ENCODE measurements at regions not wholly inside any gene's neighbourhood (a gene's known extent, or its start where the extent isn't known, plus 50 kb on each side); places are given as distances from the start of the nearest gene placed in this dataset.
"Not testable (repeated sequence)": the region's sequence is repeated elsewhere in the genome, so short reads cannot be mapped to it uniquely, and the experiment has no call there.

DNA sequence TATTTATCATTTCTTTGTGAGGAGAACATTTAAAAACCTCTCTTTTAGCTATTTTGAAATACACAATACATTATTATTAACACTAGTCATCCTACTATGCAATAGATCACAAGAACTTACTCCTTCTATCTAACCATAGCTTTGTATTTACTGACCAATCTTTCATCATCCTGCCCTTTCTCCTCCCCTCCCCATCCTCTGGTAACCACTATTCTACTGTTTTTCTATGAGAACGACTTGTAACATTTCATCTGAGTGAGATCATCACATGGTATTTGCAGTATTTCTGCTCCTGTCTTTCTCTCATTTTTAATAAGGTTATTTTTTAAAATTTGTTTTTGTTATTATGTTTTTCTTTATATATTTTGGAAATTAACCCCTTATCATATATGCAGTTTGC is 331.8 kb downstream of the TEX13C start:
- no peaks in the 10 kb centered on the region for H3K27me3 ChIP-seq (ENCODE audit: control insufficient read depth, insufficient read depth, low read length)
- no peak overlapping the region for H3K27ac ChIP-seq (ENCODE audit: low read length)
- no peaks in the 10 kb centered on the region for H3K4me1 ChIP-seq (ENCODE audit: control insufficient read depth, insufficient read depth, low read length)
- H3K4me3 ChIP-seq (ENCODE audit: low read length) = no peak overlapping the region
- no peaks in the 10 kb centered on the region for H3K9me3 ChIP-seq (ENCODE audit: control insufficient read depth, low read depth, low read length)
- whole genome bisulfite sequencing (ENCODE audit: insufficient coverage, low lambda C conversion rate) = no CpG with 5 or more reads among the region's 1 CpG
- H3K36me3 ChIP-seq (ENCODE audit: control insufficient read depth, insufficient read depth, low read length) = no peaks in the 10 kb centered on the region
- no peak for DNase-seq

DNA sequence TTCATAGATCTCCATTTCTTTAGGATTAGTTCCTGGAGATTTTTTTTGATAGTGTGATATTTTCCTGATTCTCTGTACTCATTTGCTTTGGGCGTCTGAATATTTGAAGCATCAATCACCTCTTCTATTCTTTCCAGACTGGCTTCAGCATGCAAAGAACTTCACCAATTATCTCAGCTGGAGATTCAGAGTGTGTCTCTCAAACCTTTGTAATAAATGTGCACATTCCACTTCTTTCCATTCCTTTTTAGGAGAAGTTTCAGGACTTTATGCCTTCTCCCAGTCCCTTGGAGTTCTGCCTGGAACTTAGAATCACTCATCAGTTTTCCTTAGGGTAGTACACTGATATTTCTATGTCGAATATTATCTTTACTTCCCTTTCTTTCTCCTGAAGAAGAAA is 334.8 kb downstream of the TEX13C start:
- no peaks in the 10 kb centered on the region for H3K36me3 ChIP-seq (ENCODE audit: control insufficient read depth, insufficient read depth, low read length)
- DNase-seq = no peak
- no peak overlapping the region for H3K4me3 ChIP-seq (ENCODE audit: low read length)
- H3K9me3 ChIP-seq (ENCODE audit: control insufficient read depth, low read depth, low read length) = no peaks in the 10 kb centered on the region
- H3K27ac ChIP-seq (ENCODE audit: low read length) = no peak overlapping the region
- WGBS (ENCODE audit: insufficient coverage, low lambda C conversion rate) = no CpG with 5 or more reads among the region's 2 CpGs
- no peaks in the 10 kb centered on the region for H3K27me3 ChIP-seq (ENCODE audit: control insufficient read depth, insufficient read depth, low read length)
- H3K4me1 ChIP-seq (ENCODE audit: control insufficient read depth, insufficient read depth, low read length) = no peaks in the 10 kb centered on the region

DNA sequence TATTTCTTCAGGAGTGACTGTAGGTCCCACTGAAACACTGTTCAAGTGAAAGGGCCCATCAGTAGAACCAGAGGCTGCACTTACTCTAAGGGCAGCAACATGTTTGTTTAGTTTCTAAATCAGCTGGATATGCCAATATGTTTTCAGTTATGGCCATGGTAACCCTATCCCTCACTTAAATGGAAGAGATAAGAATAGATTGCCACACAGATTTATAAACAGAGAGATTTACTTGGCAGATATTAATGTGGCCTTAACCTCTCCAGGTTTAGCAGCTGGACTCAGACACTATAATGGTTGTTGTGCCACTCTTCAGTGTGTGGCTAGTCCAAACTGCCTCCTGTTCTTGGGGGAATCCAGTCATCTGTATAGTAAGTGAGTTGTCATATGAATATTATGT is 354.1 kb downstream of the TEX13C start:
- Histone ChIP-seq H3K27me3 (ENCODE audit: control insufficient read depth, insufficient read depth, low read length) (no peaks in the 10 kb centered on the region), H3K9me3 (ENCODE audit: control insufficient read depth, low read depth, low read length) (no peaks in the 10 kb centered on the region)
- DNase-seq = no peak

DNA sequence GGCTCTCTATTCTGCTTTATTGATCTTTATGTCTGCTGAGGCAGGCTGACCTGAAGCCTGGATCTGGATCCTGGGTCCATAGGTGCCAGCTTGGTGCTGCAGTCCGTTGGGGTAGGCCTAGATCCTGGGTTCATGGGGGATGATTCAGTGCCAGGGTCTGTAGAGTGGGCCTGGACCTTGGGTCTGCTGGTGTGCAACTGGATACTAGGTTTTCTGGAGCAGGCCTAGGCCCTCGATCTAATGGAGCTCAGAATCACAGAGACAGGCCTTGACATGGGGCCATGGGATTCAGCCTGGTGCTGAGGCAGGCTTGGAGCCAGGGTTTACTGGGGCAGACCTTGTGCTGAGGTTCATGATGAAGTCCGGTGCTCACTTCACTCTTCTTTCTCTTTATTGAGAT is 358.6 kb downstream of the TEX13C start:
- DNase-seq = no peak
- no peaks in the 10 kb centered on the region for H3K27me3 ChIP-seq (ENCODE audit: control insufficient read depth, insufficient read depth, low read length)
- no peaks in the 10 kb centered on the region for H3K36me3 ChIP-seq (ENCODE audit: control insufficient read depth, insufficient read depth, low read length)
- H3K4me3 ChIP-seq (ENCODE audit: low read length) = no peak overlapping the region
- H3K4me1 ChIP-seq (ENCODE audit: control insufficient read depth, insufficient read depth, low read length) = no peaks in the 10 kb centered on the region
- no peak overlapping the region for H3K27ac ChIP-seq (ENCODE audit: low read length)
- no CpG with 5 or more reads among the region's 3 CpGs for WGBS (ENCODE audit: insufficient coverage, low lambda C conversion rate)
- no peaks in the 10 kb centered on the region for H3K9me3 ChIP-seq (ENCODE audit: control insufficient read depth, low read depth, low read length)

More for the DNA sequence above, 354.1 kb downstream of the TEX13C start:
- H3K36me3 ChIP-seq (ENCODE audit: control insufficient read depth, insufficient read depth, low read length) = no peaks in the 10 kb centered on the region
- no peak overlapping the region for H3K4me3 ChIP-seq (ENCODE audit: low read length)
- no peak overlapping the region for H3K27ac ChIP-seq (ENCODE audit: low read length)
- H3K4me1 ChIP-seq (ENCODE audit: control insufficient read depth, insufficient read depth, low read length) = no peaks in the 10 kb centered on the region

DNA sequence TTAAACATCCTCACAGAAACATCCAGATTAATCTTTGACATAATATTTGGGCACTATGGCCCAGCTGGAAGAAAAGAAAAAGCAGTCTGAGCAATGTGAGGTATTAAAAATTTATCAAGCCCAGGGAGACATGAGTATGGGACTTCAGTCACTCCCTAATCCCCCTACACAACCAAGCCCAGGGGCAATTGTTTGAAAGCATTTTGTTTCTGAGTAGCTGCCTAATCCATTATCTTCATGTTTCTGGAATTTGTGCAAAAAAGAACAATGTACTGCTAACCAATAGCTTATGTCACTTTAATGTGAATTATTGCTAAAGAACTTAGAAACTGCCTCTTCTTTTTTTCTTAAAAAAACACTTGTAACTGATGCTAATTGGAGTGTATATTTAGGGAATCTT is 360.7 kb downstream of the TEX13C start:
- no peaks in the 10 kb centered on the region for H3K36me3 ChIP-seq (ENCODE audit: control insufficient read depth, insufficient read depth, low read length)
- no peak for DNase-seq
- H3K27me3 ChIP-seq (ENCODE audit: control insufficient read depth, insufficient read depth, low read length) = no peaks in the 10 kb centered on the region
- H3K4me1 ChIP-seq (ENCODE audit: control insufficient read depth, insufficient read depth, low read length) = no peaks in the 10 kb centered on the region
- H3K27ac ChIP-seq (ENCODE audit: low read length) = no peak overlapping the region
- no peak overlapping the region for H3K4me3 ChIP-seq (ENCODE audit: low read length)
- H3K9me3 ChIP-seq (ENCODE audit: control insufficient read depth, low read depth, low read length) = no peaks in the 10 kb centered on the region

DNA sequence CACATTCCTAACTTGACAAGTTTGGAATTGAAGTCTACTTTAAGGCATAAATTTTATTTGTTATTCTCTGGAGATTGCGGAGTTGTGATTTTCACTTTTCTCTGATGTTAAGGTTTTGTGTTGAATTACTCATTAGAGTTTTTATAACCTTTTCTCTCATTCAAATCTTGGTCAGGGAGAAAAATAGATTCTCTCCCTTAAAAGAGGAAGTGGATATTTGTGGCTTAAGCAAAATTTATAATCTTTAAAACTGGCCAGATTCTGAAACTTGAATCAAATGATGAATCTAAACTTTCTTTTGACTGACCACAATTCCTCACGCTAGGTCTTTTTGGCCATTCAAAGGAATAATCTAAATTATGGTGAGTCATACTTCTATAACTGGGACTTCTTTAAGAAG is 361.4 kb downstream of the TEX13C start:
- no peak for DNase-seq
- no peak overlapping the region for H3K27ac ChIP-seq (ENCODE audit: low read length)
- no peaks in the 10 kb centered on the region for H3K36me3 ChIP-seq (ENCODE audit: control insufficient read depth, insufficient read depth, low read length)
- WGBS (ENCODE audit: insufficient coverage, low lambda C conversion rate) = no CpG with 5 or more reads among the region's 2 CpGs
- no peaks in the 10 kb centered on the region for H3K27me3 ChIP-seq (ENCODE audit: control insufficient read depth, insufficient read depth, low read length)
- H3K9me3 ChIP-seq (ENCODE audit: control insufficient read depth, low read depth, low read length) = no peaks in the 10 kb centered on the region
- H3K4me1 ChIP-seq (ENCODE audit: control insufficient read depth, insufficient read depth, low read length) = no peaks in the 10 kb centered on the region
- H3K4me3 ChIP-seq (ENCODE audit: low read length) = no peak overlapping the region

DNA sequence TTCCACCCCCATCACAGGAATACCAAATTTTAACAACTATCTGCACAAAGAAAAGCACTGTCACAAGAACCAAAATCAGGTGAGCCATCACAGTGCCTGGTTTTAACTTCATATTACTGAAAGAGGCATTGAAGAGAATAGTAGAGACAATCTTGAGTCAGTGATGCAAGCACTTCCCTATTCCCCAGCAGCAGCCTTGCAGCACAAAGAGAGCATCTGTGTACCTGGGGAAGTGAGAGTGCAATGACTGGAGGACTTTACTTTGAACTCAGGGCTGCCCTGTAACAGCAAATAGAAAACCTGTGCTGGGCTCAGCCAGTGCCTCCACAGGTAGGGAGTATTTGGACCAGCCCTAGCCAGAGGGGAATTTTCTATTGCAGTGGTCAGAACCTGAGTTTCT is 361.8 kb downstream of the TEX13C start:
- Histone ChIP-seq H3K36me3 (ENCODE audit: control insufficient read depth, insufficient read depth, low read length) (no peaks in the 10 kb centered on the region), H3K4me3 (ENCODE audit: low read length) (no peak overlapping the region)

DNA sequence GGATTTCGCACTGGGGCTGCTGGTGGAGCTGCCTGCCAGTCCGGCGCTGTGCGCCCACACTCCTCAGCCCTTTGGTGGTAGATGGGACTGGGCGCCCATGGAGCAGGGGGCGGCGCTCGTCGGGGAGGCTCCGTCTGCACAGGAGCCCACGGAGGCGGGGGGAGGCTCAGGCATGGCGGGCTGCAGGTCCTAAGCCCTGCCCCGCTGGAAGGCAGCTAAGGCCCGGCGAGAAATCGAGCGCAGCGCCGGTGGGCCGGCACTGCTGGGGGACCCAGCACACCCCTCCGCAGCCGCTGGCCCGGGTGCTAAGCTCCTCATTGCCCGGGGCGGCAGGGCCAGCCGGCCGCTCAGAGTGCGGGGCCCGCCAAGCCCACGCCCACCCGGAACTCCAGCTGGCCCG is 370.9 kb downstream of the TEX13C start:
- not testable (repeated sequence) for H3K27ac ChIP-seq (ENCODE audit: low read length); H3K9me3 ChIP-seq (ENCODE audit: control insufficient read depth, low read depth, low read length); H3K4me3 ChIP-seq (ENCODE audit: low read length); DNase-seq; H3K27me3 ChIP-seq (ENCODE audit: control insufficient read depth, insufficient read depth, low read length); H3K36me3 ChIP-seq (ENCODE audit: control insufficient read depth, insufficient read depth, low read length); H3K4me1 ChIP-seq (ENCODE audit: control insufficient read depth, insufficient read depth, low read length)
- no CpG with 5 or more reads among the region's 33 CpGs for WGBS (ENCODE audit: insufficient coverage, low lambda C conversion rate)

More for the DNA sequence above, 361.8 kb downstream of the TEX13C start:
- Histone ChIP-seq H3K9me3 (ENCODE audit: control insufficient read depth, low read depth, low read length) (no peaks in the 10 kb centered on the region), H3K27ac (ENCODE audit: low read length) (no peak overlapping the region), H3K27me3 (ENCODE audit: control insufficient read depth, insufficient read depth, low read length) (no peaks in the 10 kb centered on the region), H3K4me1 (ENCODE audit: control insufficient read depth, insufficient read depth, low read length) (no peaks in the 10 kb centered on the region)
- DNase-seq = no peak

DNA sequence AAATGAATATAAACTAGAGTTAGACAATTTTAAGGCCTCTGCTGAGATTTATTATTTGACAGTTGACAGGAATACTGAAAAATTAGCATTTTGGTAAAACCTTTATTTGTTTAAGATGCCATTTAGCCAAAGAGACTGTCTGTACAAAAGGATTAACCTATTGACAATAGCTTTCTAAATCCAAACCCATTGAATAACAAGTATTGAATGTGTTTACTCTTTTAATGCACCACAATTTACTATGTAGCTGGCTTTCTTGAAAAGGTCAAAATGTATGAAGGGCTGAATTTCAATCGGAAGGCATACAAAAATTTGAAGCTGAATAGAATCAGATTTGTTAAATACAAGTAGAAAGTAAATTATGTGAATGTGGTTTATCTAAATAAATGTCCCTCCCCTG is 374.5 kb downstream of the TEX13C start:
- Histone ChIP-seq H3K9me3 (ENCODE audit: control insufficient read depth, low read depth, low read length) (no peaks in the 10 kb centered on the region), H3K4me3 (ENCODE audit: low read length) (no peak overlapping the region), H3K27ac (ENCODE audit: low read length) (no peak overlapping the region), H3K36me3 (ENCODE audit: control insufficient read depth, insufficient read depth, low read length) (no peaks in the 10 kb centered on the region), H3K27me3 (ENCODE audit: control insufficient read depth, insufficient read depth, low read length) (no peaks in the 10 kb centered on the region), H3K4me1 (ENCODE audit: control insufficient read depth, insufficient read depth, low read length) (no peaks in the 10 kb centered on the region)
- no CpG with 5 or more reads among the region's 1 CpG for WGBS (ENCODE audit: insufficient coverage, low lambda C conversion rate)
- no peak for DNase-seq

DNA sequence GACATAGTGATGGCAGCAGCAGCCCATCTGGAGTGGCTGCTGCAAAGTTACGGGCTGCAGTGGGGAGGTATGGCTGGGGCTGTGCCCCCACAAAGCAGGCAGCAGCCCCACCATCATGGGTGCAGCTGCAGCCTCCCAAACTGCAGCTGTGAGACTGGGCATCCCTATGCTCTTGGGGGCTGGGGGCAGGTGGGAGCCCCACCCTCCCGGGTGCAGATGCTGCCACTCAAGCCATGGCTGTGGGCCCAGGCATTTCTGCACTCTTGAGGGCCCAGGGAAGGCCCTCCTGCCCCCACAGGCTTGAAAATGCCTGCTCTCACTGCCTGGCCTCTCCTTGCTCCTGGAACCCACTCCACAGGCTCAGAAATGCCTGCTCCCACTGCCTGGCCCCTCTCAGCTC is 389.4 kb downstream of the TEX13C start:
- WGBS (ENCODE audit: insufficient coverage, low lambda C conversion rate) = no CpG with 5 or more reads among the region's 2 CpGs
- no peaks in the 10 kb centered on the region for H3K27me3 ChIP-seq (ENCODE audit: control insufficient read depth, insufficient read depth, low read length)
- no peaks in the 10 kb centered on the region for H3K9me3 ChIP-seq (ENCODE audit: control insufficient read depth, low read depth, low read length)
- DNase-seq = no peak
- H3K36me3 ChIP-seq (ENCODE audit: control insufficient read depth, insufficient read depth, low read length) = no peaks in the 10 kb centered on the region
- H3K4me3 ChIP-seq (ENCODE audit: low read length) = no peak overlapping the region
- no peak overlapping the region for H3K27ac ChIP-seq (ENCODE audit: low read length)
- H3K4me1 ChIP-seq (ENCODE audit: control insufficient read depth, insufficient read depth, low read length) = no peaks in the 10 kb centered on the region

DNA sequence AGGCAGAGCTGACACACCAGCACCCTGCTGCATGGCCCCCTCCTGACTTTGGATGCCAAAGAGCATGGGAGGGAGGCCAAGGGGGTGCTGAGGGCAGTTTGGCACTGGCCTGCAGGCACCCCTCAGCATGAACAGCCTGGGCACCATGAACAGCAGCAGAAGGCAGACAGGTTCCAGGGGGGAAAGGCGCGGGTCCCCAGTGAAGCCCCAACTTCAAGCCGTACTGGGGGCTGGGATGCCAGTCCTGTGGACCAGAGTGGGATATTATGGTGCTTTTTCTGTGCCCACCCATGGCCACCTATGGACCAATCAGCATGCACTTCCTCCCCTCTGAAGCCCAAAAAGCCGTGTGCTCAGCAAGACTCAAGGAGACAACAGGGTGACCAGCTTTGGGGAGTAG is 389.9 kb downstream of the TEX13C start:
- Histone ChIP-seq H3K27me3 (ENCODE audit: control insufficient read depth, insufficient read depth, low read length) (no peaks in the 10 kb centered on the region), H3K36me3 (ENCODE audit: control insufficient read depth, insufficient read depth, low read length) (no peaks in the 10 kb centered on the region), H3K9me3 (ENCODE audit: control insufficient read depth, low read depth, low read length) (no peaks in the 10 kb centered on the region), H3K4me3 (ENCODE audit: low read length) (no peak overlapping the region), H3K4me1 (ENCODE audit: control insufficient read depth, insufficient read depth, low read length) (no peaks in the 10 kb centered on the region), H3K27ac (ENCODE audit: low read length) (no peak overlapping the region)
- DNase-seq = no peak
- WGBS (ENCODE audit: insufficient coverage, low lambda C conversion rate) = no CpG with 5 or more reads among the region's 4 CpGs
